GM21723 (cell line): ENCODE measurements at regions not wholly inside any gene's neighbourhood (a gene's known extent, or its start where the extent isn't known, plus 50 kb on each side); places are given as distances from the start of the nearest gene placed in this dataset.

Experiments used
- ATAC-seq: cut with Tn5 transposase; IDR thresholded peaks from one replicate; pipeline ENCODE4 v1.9.1; 2021; ENCODE audit warnings: mild to moderate bottlenecking, moderate library complexity; ENCODE audit not compliant: unreplicated experiment

DNA sequence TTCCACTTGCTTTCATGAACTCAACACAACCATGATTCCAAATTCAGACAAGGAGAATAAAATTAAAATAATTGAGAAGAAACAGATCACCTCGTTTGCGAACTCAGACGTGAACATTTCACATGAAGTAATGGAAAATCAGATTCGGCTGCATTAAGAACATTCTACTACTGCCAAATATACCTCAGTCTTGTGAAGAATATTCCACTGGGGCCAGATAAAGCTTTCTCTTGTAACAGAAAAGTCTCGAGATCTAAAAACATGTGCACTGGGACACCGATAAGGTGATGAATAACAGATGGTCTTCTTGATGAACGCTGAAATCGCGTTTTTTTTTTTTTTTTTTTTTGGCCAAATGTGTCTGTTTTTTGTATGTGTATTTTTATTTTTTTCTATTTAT, 761.1 kb downstream of the BRD1 start:
- ATAC-seq = no peak

DNA sequence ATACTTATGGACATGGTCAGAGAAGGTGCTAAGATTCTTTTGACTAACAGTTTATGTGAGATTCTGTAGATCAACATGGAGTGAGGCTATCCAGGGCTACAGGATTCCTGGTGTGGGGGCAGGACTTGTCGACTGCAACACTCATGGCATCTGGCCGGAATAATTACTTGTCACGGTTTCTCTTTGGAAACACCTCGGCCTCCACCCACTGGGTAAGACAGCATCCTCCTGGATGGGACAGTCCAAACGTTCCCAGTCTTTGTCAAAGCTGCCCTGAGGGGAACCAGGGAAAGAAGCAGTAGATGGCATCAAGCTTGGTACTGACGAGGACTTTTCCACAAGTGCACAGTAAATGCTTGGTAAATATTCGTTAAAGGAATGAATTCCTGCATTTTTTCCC, 762.8 kb downstream of the BRD1 start:
- ATAC-seq = no peak

DNA sequence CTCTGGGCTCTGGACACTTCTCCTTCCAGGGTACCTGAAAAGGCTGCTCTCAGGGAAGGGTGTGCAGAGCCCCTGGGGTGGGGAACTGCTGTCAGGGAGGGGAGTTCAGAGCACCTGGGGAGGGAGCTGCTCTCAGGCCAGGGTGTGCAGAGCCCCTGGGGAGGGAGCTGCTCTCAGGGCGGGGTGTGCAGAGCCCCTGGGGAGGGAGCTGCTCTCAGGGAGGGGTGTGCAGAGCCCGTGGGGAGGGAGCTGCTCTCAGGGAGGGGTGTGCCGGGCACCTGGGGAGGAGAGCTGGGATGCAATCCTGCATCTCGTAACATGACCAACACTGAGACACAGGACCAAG, 764.2 kb downstream of the BRD1 start:
- no peak for ATAC-seq

DNA sequence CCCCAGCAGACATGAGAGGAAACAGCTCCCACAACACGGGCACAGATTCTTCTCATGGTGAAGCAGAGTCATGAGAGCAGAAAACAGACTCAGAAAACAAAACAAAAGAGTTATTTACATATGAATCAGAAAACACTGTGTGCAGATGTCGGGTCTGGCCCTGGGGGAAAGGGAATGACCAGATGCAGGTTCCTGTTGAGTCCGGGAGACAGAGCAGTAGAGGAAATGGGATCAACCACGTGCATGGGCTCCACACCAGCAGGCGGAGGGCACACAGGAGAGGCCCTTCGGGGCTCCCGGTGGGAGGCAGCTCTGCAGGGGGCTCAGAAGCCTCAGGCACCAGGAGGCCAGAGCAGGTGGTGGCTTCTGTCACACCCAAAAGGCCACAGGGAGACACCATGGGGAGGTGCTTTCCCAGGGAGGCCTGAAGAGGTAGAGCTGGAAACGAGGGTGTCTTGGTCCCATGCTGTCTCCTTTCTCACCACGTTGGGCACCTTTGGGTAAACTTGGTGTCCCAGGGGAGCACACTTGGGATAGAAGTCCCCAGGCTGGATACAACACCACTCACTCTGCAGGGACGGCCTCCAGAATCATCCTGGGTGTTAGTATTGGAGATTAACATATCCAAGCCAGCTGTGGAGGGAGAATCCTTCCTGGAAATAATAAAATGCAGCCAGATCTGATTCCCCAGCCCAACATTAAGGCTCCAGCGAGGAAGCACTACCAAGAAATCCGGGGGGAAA, 764.7 kb downstream of the BRD1 start:
- ATAC-seq = no peak

DNA sequence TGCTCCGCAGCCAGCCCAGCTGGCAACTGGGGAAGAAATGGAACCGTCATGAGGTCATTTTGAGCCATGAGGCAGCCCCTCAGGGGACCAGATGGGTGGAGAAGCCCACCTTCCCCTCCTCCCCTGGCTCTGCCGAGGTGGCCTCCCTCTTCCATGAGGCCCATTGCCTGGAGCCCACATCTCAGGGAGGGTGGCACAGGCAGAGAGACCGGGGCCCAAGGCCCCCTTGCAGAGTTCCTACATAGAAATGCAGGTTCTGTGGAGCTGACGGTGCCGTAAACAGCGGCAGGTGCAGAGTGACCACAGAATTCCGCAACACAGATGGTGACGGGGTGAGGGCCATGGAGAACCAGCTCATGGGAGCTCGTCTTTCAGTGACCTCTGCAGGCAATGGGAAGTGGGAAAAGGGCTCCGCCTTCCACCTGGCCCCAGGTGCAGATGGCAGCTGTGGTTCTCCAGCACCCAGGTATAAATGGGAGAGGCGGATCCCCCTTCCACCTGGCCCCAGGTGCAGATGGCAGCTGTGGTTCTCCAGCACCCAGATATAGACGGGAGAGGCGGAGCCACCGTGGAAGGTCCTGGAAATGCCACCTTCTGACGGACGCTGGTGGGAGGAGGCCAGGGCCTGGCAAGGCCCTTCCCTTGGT, 765.4 kb downstream of the BRD1 start:
- ATAC-seq = no peak

DNA sequence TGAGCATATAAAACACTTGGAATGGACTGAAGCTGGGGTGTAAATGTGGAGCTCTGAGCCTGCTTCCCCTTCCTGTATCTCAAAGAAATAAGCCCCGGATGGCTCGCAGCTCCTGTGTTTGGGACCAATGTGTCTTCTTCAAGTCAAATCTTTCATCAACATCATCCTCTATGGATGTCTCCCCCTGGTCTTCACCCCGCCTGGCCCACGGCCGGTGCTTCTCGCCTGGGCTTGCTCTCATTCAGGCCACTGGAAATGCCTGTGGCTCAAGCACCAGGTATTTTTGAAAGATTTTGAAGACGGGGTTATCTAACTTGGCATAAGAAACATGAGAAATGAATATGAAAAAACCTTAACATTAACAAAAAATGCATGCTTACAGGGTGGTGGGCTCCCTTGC, 769.8 kb downstream of the BRD1 start:
- ATAC-seq = no peak

DNA sequence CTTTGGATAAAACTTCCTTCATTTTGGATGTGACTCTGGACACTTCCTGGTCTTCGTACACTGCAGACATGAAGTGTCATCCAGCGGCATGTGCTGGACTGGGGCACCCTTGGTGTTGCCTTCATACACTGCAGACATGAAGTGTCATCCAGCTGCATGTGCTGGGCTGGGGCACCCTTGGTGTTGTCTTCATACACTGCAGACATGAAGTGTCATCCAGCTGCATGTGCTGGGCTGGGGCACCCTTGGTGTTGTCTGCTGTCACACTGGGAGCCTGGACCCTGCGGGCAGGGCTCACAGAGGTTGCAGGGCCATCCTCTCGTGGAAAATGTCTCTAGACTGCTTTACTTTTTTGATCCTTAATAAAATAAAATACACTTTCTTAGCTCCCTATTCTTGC, 771.4 kb downstream of the BRD1 start:
- ATAC-seq = no peak

DNA sequence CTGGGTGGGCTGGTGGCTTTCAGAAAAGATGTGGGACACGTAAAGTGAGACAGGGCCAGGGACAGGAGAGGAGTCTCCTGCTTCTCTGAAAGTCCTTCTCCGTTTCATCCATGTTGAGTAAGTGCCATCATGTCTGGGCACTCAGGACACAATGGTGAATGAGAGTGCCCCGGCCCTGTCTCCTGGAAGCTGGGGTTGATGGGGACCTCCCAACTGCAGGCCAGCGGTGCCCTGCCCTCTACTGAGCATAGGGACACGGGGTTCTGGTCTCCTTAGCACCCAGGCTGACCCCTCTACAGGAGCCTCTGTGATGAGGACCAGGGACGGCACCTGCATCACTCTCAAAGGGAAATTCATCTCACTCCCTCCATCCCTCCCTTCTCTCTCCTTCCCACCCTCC, 772.3 kb downstream of the BRD1 start:
- no peak for ATAC-seq

DNA sequence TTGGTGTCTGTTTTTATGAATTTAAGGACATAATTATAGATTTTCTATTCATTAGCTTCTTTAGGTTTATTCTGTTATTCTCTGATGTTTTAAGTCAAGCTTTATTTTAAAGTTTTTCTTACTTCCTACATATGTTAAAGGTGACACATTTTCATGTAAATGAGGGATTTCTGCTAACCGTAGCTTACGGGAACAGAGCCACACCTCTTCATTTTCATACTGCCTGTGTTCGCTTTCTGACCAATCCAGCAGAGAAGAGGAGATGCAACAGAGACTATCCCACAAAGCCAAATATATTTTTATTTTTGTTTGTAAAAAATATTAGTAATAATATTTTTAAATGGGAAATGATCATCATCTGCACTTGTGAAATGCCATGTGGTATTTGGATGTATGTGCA, 774.1 kb downstream of the BRD1 start:
- no peak for ATAC-seq

DNA sequence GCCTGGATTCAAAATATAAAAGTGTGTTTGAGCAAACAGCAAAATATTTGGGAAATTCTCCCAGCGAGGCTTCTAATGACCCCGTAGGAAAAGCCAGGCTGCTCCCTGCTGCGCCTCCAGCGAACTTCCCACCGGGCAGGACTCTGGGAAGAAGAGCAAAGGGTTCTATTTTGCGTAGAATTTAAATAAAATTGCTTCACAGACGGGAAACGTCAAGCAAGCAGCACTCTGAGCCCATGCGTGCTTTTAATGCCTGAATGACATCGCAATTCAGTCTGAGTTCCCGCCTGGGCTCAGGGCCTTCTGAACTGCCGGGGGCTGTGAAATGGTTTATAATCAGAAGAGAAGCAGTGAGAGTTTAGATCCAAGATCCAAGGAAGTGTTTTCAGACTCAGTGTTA, 775.1 kb downstream of the BRD1 start:
- no peak for ATAC-seq

DNA sequence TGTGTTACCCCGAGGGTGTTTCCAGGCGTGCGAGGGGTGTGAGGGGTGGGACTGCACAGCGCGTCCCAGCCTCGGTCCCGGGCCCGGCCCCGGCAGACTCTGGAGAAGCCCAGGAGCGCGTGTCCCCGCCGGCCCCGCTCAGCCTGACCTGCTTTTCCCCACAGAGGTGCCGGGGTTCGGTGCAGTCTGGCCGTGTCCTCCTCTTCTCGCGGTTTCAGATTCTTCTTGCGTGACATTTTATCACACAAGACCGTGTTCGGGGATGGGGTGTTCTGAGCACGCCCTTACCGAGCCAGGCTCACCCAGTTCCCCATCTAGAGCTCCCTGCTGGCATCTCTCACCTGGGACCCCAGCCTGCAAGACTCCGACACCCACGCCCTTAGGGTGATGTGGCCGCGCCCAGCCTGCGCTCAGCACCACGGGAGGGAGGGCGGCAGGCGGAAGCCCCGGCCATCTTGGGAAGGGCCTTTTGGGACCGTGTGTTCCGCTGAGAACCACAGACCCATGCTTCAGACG, 775.6 kb downstream of the BRD1 start:
- no peak for ATAC-seq

DNA sequence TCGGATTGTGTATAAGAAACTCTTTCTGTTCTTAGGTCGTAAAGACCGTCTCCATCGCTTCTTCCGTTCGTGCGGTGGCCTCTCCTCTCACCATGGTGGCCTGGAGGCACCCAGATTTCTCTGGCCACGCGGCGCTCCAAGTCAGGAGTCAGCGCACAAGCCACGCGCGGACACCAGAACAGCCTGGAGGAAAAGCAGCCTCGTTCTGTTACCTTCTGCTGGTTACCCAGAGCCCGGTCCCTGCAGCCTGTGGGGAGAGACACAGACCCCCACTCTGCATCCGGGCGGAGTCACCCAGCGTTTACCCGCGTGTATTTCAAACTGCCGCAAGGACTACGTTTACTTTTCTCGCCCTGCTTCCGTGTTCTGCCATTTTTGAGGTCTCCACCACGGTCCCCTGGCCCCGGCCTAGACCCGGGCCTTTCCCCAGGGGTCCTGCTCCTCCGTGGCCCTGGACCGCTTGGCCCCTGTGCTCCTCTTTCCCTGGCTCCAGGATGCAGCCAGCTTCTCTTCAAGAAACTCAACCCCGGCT, 776.1 kb downstream of the BRD1 start:
- ATAC-seq = no peak

DNA sequence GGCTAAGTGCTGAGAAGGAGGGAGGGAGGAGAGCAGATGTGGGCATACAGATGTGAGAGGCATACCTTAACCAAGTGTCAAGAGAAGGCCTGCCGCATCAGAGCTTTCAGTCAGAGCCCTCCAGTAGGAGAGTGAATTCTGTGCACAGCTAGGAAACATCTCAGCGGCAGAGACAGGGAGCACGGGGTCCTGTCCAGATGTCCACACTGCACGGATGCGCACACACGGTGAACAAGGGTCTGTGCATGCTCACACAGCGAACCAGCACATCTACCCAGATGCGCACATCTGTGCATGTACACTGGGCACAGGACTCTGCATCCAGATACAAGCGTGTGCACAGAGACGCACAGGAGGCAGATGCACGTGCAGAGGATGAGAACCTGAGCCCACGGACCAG, 778.0 kb downstream of the BRD1 start:
- no peak for ATAC-seq

DNA sequence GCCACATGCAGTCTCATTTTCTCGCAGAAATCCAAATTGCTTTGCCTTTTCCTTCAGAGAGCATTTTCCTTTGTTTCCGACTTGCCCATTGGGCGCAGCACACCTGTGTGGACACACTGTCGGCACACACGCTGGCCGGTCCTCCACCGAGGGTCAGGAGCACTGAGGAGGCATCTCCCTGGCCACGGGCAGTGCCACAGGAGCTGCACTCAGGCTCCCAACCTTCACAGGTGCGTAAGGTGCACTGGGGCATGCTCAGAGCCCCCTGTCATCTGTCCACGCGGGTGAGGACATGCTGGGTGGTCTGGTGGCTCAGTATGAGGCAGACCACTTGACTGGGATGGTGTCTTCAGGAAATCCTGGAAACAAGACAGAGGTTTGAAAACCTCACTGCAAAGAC, 779.1 kb downstream of the BRD1 start:
- no peak for ATAC-seq

DNA sequence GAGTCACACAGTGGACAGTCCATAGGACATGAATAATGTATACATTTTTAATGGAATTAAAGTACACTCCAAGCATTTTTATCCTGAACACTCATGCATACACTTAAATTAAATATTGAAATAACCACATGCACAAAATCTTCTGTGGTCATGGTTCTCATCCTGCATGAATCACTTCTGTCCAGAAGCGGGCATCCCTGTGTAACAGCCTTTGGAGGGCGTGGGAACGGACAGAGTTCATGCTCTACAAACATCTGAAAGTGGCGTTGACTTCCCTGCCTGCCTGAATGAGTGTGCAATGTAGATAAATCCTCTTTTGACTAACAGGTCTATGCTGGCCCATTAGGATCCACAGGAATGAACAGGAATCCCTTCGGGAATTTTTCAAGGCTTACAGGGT, 780.2 kb downstream of the BRD1 start:
- ATAC-seq = no peak

DNA sequence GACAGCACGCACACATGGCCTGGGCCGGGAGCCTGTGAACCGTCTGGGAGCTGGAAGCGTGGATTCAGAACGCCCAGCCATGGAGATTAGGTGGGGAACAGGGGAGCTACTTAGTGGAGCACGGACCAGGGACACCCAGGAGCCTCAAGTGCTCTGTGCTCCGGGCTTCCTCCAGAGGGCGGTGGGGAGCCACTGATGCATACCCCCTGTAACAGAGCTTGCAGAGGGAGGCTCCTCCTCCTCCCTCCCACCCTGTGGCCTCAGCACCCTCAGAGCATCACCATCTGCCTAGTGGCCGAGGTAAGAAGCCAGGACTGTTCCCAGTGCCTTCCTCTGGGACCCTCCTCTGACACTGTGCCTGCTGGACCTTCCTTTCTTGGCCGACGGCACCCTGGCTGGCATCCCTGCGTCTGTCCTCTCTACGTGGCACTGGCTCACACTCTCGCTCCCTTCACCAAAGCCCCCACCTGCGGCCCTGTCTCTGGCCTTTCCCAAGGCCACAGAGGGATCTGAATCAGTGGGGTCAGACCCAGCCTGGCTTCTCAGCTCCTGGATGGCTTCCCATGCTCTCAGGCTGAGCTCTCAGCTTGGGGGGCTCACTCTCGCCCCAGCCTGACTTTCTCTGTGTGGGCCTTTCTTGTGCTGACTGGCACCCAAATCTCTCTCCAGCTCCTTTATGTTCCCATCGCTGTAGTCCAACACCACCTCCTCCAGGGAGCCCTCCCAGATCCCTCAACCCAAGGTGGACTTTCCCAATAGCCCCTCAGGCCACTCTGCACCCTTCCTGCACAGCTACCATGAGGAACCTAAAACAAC, 780.9 kb downstream of the BRD1 start:
- no peak for ATAC-seq

DNA sequence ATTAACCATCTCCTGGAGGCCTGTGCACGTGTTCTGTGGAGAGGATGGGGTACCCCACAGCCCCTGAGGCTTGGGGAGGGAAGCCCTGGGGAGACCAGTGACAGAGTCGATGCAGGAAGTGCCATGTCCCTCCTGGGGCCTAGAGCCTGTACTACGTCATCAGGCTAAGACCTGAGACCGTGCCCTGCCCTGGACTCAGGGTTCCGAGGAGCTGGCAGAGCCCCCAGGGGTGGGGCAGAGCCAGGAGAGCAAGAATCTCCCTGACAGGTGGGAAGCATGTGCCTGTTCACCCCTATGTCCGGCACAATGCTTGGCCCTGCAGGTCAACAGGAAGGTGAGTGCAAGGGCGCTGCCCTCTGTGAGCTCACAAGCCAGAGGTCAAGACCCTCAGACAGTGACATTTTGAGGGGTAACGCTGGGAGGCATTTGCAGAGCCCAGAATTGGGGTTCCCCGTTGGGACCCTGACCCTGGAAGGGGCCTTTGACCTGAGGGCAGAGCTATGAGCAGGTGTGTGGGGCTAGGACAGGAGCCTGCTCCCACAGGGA, 781.6 kb downstream of the BRD1 start:
- ATAC-seq = no peak

DNA sequence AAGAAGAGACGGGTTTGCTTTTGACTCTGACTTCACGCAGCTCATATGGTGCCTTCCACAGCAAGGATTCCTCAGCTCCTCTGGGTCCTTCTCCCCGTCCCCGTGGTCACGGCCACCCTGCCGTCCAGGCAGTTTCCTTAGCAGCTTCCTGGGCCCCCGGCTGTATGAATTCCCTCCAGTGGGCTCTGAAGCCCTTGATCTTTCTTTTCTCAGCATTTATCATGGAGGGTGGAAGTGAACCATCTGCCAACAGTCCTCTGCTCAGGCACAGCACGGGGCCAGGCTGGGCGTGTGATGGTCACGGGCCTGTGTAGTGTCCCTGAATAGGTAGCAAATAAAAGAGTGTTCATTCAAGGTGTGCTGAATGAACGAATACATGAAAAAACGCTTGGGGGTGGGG, 782.4 kb downstream of the BRD1 start:
- no peak for ATAC-seq

DNA sequence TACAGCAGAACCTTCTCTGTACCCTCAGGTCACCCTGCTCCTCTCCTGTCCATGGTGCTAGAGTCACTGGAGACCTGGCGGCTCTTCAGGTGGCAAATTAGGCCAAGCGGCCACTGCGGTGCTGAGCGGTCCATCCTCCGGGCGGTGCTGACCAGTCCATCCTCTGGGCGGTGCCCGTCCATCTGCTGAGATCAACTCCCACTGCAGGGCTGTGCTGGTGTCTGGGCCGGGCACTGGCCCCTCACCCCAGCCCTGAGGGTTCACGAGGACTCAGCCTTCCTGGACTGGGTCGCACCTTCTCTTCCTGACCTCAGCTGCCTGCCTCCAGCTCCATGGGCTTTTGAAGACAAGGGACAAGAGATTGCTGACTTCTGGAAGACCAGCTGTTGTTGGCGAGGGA, 782.9 kb downstream of the BRD1 start:
- no peak for ATAC-seq

DNA sequence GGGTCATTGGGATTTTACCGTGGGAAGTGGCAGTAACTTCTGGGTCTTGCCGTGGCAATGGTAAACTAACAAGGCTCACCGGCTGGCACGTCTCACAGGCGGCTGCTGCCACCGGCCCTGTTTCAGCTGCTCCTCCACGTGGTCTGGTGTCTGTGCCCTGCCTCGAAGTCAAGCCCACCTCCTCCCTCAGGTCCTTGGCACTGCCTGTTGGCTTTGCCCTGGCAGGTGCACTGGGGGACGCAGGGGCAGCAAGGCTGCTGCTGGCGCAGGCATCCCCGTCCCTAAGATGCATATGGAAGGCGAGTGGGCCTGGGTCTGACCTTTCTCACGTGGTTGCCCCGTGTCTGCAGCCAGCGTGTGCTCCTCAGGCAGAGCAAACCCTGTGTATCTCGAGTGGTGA, 783.6 kb downstream of the BRD1 start:
- no peak for ATAC-seq
